Retinal pigment epithelial cell (primary cell): ENCODE measurements at regions not wholly inside any gene's neighbourhood (a gene's known extent, or its start where the extent isn't known, plus 50 kb on each side); places are given as distances from the start of the nearest gene placed in this dataset.

Source experiments
- DNase-seq: peaks from one replicate; pipeline ENCODE4 v3.0.0-alpha.2; 2010; ENCODE audit warnings: low read depth
- H3K4me3 ChIP-seq: 2 replicates; pipeline ENCODE4 v1.5.1; 2011; ENCODE audit warnings: mild to moderate bottlenecking, low read length, control low read depth, moderate library complexity
- TF ChIP-seq, protein P1 (sequence below): conservative IDR thresholded peaks from 2 replicates; pipeline ENCODE4 v1.5.1; 2011; ENCODE audit warnings: low read depth, low read length, control low read depth, inconsistent platforms

DNA sequence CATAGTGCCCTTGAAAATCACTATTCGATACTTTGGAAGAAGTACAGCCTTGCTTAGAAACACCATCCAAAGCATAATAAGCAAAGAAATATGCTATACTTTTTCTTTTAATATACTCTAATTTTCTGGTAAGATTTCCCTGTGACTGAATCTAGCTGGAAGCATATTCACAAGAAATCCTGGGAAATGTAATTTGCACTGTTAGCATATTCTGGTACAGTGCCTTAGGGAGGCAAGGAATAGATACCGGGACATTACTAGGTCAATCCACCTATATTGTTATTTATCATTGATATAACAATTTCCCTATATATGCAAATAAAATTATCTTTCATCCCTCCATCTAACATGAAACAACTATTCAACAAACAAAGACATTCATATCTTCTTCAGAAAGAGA is 1131.3 kb upstream of the PRR20A start:
- H3K4me3 ChIP-seq: no peak overlapping the region
- no peak for DNase-seq
- TF ChIP-seq, protein P1, sequence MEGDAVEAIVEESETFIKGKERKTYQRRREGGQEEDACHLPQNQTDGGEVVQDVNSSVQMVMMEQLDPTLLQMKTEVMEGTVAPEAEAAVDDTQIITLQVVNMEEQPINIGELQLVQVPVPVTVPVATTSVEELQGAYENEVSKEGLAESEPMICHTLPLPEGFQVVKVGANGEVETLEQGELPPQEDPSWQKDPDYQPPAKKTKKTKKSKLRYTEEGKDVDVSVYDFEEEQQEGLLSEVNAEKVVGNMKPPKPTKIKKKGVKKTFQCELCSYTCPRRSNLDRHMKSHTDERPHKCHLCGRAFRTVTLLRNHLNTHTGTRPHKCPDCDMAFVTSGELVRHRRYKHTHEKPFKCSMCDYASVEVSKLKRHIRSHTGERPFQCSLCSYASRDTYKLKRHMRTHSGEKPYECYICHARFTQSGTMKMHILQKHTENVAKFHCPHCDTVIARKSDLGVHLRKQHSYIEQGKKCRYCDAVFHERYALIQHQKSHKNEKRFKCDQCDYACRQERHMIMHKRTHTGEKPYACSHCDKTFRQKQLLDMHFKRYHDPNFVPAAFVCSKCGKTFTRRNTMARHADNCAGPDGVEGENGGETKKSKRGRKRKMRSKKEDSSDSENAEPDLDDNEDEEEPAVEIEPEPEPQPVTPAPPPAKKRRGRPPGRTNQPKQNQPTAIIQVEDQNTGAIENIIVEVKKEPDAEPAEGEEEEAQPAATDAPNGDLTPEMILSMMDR: no peak

DNA sequence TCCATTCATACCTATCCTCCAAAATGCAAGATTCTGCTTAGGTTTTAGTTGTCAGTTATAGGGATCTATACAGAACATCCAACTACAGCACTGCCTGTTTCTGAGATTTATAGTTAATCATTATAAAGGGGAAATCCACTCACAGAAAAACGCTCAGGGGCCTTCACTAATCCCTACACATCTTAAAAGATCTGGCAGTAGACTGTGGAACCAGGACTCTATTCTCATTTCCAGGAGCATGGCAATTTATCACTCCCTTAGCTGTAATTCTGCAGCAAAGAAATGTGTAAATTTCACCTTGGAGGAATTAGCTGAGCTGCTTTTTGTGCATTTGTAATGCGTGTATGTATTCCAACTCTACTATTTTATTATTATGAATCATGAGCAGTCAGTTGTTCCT is 1128.1 kb upstream of the PRR20A start:
- no peak for DNase-seq
- no peak overlapping the region for H3K4me3 ChIP-seq
- TF ChIP-seq, protein P1: no peak

DNA sequence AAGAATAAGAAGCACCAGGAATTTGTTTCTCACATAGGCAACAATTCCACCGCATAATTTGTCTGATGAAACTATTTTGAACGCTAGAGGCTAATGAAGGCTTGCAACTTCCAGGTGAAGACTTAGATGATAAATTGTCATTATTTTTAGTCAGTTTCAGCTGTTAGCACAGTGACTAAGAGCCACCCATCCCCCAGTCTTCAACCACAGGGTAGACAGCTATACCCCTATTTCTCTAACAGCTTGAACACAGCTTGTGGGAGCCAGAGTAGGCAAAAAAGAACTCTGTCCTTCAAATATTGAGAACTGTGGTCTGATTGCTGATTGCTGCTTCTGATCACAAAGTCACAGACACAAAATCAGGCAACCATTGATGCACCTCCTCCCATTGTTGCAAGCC is 1124.8 kb upstream of the PRR20A start:
- TF ChIP-seq, protein P1: no peak
- no peak overlapping the region for H3K4me3 ChIP-seq
- DNase-seq: no peak

DNA sequence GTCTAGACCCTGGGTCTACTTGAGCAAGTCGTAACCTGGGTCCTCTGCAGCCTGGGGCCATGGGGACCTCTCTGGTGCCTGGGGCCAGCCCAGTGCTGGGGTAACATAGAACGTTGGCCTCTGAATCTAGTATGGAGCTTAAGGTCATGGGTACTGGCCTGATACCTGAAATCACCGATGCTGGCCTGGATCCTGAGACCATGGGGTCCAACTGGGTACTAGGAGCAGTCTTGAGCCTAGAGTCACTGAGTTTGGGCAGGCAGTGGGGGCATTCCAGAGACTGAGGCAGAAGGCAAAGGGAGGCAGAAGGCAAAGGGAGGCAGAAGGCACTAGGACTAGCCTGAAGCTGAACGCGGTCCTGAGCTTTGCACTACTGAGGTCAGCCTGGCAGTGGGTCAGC is 1121.1 kb upstream of the PRR20A start:
- DNase-seq: no peak
- TF ChIP-seq, protein P1: no peak
- no peak overlapping the region for H3K4me3 ChIP-seq

DNA sequence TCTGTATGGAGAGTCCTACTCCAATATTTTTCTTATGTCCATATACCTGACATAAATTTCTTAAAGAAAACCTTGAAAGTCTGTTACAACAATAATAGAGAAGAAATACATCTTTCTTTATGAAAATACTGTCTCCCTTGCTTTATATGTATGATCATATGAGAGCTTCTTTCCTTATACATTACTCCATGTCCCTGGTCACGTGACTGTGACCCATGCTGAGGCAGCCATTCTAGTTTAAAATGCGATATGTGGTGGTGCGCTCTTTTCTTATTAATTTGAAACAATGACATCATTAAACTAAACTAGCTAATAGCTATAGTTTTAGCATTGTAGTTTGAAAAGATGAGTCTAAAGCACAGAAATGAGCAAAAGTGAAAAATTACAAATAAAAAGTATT is 1120.3 kb upstream of the PRR20A start:
- TF ChIP-seq, protein P1: no peak
- no peak for DNase-seq
- no peak overlapping the region for H3K4me3 ChIP-seq

DNA sequence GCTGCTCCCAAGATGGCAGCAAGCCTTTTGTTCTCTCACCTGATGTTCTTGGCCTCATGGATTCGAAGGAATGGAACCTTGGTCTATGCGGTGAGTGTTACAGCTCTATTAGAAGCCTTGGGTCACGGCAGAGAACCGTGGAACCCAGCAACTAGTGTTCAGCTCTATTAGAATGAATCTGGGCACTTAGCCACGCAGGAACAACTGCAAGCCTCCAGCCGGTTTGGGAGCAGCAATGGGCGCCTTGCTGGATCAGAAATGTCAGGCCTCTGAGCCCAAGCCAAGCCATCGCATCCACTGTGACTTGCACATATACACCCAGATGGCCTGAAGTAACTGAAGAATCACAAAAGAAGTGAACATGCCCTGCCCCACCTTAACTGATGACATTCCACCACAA is 1100.7 kb upstream of the PRR20A start:
- no peak overlapping the region for H3K4me3 ChIP-seq
- no peak for DNase-seq
- TF ChIP-seq, protein P1: no peak

DNA sequence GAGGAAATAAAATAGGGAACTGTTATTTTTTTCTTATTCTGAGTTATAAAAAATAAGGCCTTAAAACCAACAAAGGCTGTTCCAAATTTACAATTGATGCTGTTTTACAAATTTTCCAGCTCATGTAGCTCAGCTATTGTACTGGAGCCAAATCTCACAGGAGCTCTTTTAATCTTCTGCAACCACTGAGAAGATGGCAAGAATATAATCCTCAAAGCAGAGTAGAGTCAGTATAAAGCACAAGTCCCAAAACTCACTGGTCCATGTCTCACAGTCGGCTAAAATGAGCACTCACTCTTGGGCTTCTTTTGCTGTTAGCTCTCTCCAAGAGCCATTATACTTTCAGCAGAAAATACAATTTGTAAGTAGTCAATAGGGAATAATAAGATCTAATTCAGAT is 1074.4 kb upstream of the PRR20A start:
- TF ChIP-seq, protein P1: no peak
- no peak for DNase-seq
- no peak overlapping the region for H3K4me3 ChIP-seq
